Nephron progenitor cell (in vitro differentiated cells): ENCODE measurements at regions not wholly inside any gene's neighbourhood (a gene's known extent, or its start where the extent isn't known, plus 50 kb on each side); places are given as distances from the start of the nearest gene placed in this dataset.

ENCODE experiments used
- DNase-seq: peaks from one replicate; pipeline ENCODE4 v3.0.0; 2021
- H3K27ac Mint-ChIP-seq: 2 replicates; pipeline ENCODE4 v1.8.0; 2021; ENCODE audit warnings: mild to moderate bottlenecking, moderate library complexity, mixed read lengths
- H3K27me3 Mint-ChIP-seq: 2 replicates; pipeline ENCODE4 v1.8.0; 2021; ENCODE audit warnings: mild to moderate bottlenecking, low read depth, mixed read lengths; ENCODE audit not compliant: poor library complexity
- H3K36me3 Mint-ChIP-seq: 2 replicates; pipeline ENCODE4 v1.8.0; 2021; ENCODE audit warnings: low read depth, mixed read lengths
- H3K4me1 Mint-ChIP-seq: 2 replicates; pipeline ENCODE4 v1.8.0; 2021; ENCODE audit warnings: mixed read lengths
- H3K4me3 Mint-ChIP-seq: 2 replicates; pipeline ENCODE4 v1.8.0; 2021; ENCODE audit warnings: mild to moderate bottlenecking, moderate library complexity, mixed read lengths
- H3K9me3 Mint-ChIP-seq: 2 replicates; pipeline ENCODE4 v1.8.0; 2021; ENCODE audit warnings: mild to moderate bottlenecking, moderate library complexity, mixed read lengths
- CTCF ChIP-seq: fragments of 200-600 bp; sonication (generic); IDR thresholded peaks from 2 replicates; pipeline ENCODE4 v1.5.0; 2021; ENCODE audit warnings: antibody characterized with exemption

GRCh38 chr2:76194031-76194775 is 483.5 kb upstream of the GCFC2 start:
- H3K4me1 Mint-ChIP-seq: no peaks in the 10 kb centered on the region
- no peaks in the 10 kb centered on the region for H3K27me3 Mint-ChIP-seq
- no peak overlapping the region for H3K27ac Mint-ChIP-seq
- H3K4me3 Mint-ChIP-seq: no peak overlapping the region
- no peak for DNase-seq
- H3K36me3 Mint-ChIP-seq: no peaks in the 10 kb centered on the region
- no peaks in the 10 kb centered on the region for H3K9me3 Mint-ChIP-seq
- TF ChIP-seq CTCF: no peak

- H3K36me3 Mint-ChIP-seq: no peaks in the 10 kb centered on the region
- H3K9me3 Mint-ChIP-seq: no peaks in the 10 kb centered on the region
- H3K4me3 Mint-ChIP-seq: no peak overlapping the region
- H3K4me1 Mint-ChIP-seq: no peaks in the 10 kb centered on the region
- no peaks in the 10 kb centered on the region for H3K27me3 Mint-ChIP-seq
- TF ChIP-seq CTCF: no peak
- no peak for DNase-seq
- no peak overlapping the region for H3K27ac Mint-ChIP-seq
Measured at GRCh38 chr2:76193089-76193488, 482.4 kb upstream of the GCFC2 start.

- H3K9me3 Mint-ChIP-seq: no peaks in the 10 kb centered on the region
- H3K36me3 Mint-ChIP-seq: no peaks in the 10 kb centered on the region
- H3K4me1 Mint-ChIP-seq: no peaks in the 10 kb centered on the region
- H3K4me3 Mint-ChIP-seq: no peak overlapping the region
- DNase-seq: no peak
- no peak overlapping the region for H3K27ac Mint-ChIP-seq
- H3K27me3 Mint-ChIP-seq: no peaks in the 10 kb centered on the region
- no peak for TF ChIP-seq CTCF
Measured at GRCh38 chr2:76188334-76189008, 477.8 kb upstream of the GCFC2 start.

- H3K9me3 Mint-ChIP-seq: no peaks in the 10 kb centered on the region
- no peak overlapping the region for H3K27ac Mint-ChIP-seq
- H3K27me3 Mint-ChIP-seq: no peaks in the 10 kb centered on the region
- no peak for TF ChIP-seq CTCF
- no peaks in the 10 kb centered on the region for H3K36me3 Mint-ChIP-seq
- H3K4me3 Mint-ChIP-seq: no peak overlapping the region
- no peak for DNase-seq
- no peaks in the 10 kb centered on the region for H3K4me1 Mint-ChIP-seq
Measured at GRCh38 chr2:76187415-76187814, 476.7 kb upstream of the GCFC2 start.

GRCh38 chr2:76180676-76181075 is 470.0 kb upstream of the GCFC2 start:
- DNase-seq: no peak
- Mint-ChIP-seq H3K27ac (no peak overlapping the region), H3K9me3 (peaks cover 43% of the 10 kb centered on the region), H3K27me3 (no peaks in the 10 kb centered on the region), H3K4me1 (no peaks in the 10 kb centered on the region), H3K4me3 (no peak overlapping the region), H3K36me3 (peaks cover 5% of the 10 kb centered on the region)
- TF ChIP-seq CTCF: no peak

GRCh38 chr2:76178610-76179009 is 467.9 kb upstream of the GCFC2 start:
- no peak overlapping the region for H3K4me3 Mint-ChIP-seq
- H3K9me3 Mint-ChIP-seq: peaks cover 62% of the 10 kb centered on the region
- no peak for DNase-seq
- H3K27me3 Mint-ChIP-seq: no peaks in the 10 kb centered on the region
- H3K4me1 Mint-ChIP-seq: no peaks in the 10 kb centered on the region
- no peak for TF ChIP-seq CTCF
- H3K27ac Mint-ChIP-seq: no peak overlapping the region
- H3K36me3 Mint-ChIP-seq: peaks cover 5% of the 10 kb centered on the region
